ENCODE measurements at regions not wholly inside any gene's neighbourhood (a gene's known extent, or its start where the extent isn't known, plus 50 kb on each side); places are given as distances from the start of the nearest gene placed in this dataset.

- no peak for DNase-seq
These were observed 157.5 kb upstream of the C21orf91 start for GRCh38 chr21:17976691-17977090.

DNA sequence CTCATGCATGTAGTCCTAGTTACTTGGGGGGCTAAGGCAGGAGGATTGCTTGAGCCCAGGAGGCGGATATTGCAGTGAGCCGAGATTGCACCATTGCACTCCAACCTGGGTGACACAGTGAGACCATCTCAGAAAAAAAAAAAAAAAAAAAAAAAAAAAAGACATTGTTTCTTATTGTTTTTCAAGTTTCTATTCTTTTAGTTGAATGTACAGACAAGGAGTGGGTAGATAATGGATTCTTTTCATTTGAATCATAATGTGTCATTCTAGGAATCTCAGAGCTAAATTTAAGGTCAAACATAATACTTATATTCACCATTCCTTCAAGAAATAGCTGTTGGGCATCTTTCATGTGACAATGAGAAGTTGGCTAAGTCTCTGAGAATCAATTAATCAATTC lies 157.0 kb upstream of the C21orf91 start:
- DNase-seq: no peak

DNA sequence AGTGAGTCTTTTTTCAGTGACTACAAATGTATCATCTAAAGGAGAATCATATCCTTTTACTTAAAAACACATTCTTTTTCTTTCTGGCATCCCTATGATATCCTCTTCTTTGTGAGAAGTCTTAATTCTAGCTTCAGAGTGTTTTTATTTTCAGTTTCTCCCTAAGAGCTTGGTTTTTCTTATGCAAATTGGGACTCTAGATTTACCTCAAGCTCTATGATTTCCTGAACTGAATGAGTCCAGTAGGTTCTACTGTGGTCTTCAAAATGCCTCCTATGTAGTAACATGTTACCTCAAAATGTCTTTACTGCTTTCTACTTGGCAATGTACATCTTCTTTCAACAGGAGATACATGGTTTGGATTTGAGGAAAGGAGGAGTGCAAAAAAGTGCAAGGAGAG lies 148.2 kb upstream of the C21orf91 start:
- DNase-seq: no peak

GRCh38 chr21:17964716-17965115 lies 145.6 kb upstream of the C21orf91 start:
- DNase-seq: no peak

DNA sequence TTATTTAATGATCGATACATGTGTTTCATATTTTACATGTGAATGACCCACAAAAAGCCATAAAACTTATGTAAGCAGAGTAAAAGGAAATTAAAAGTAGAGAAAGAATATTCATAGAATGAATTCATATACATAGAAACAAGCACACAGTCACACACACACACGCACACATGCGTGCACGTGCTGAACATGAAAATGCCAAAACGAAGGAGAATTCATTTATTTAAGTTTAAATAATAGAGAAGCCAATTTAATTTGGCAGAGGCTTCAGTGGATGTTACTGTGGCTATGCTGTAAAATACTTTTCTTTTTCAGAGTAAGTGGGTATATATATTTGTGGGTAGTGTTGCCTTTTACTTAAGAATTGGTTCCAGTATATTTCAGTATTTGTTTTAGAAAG lies 145.0 kb upstream of the C21orf91 start:
- DNase-seq: no peak

DNA sequence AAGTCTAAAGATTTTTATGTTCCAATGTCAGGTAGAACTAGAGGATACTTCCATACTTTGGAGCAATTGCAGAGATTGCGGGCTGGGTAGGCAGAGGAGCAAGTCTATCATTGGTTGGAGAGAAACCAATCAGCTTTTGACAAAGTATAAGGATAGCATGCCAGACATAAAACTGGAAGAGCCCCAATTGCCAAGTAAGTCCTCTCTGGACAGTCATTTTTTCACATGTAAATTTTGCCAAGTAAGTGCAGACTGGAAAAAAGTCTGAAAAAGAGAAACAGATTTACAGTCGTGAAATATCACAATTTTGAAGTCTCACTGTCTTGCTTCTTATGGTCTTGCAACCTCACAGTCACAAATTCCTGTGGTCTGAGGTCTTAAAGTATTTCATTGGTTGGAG lies 131.4 kb upstream of the C21orf91 start:
- DNase-seq: no peak

DNA sequence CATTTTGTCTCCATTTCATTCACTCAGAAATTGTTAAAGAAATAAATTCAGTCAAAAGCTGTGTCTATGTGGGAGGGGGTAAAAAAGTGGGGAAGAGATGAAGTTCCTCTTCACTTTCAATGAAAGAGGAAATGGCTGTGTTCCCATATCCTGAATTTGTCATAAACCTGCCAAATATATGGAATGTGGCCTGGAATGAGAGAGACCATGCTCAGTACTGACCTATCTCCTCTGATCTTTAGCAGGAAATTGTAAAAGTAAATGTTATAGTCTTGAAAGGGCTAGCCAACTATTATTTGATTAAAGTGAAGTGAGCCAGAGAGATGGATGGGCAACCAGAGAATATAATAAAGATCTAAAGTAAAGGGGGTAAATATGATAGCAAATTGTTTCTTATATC lies 130.3 kb upstream of the C21orf91 start:
- no peak for DNase-seq

DNA sequence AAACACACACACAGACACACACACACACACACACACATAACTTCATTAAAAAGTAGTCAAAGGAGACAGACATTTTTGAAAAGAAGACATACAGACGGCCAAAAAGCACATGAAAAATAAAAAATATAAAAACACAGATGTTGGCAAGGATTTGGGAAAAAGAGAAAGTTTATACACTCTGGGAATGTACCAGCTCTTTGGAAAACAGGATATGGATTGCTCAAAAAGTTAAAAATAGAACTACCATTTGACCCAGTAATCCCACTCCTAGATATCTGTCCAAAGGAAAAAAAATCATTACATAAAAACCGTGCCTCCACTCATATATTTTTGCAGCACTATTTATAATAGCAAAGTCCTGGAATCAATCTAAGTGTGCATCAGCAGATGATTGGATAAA lies 128.4 kb upstream of the C21orf91 start:
- DNase-seq: no peak

DNA sequence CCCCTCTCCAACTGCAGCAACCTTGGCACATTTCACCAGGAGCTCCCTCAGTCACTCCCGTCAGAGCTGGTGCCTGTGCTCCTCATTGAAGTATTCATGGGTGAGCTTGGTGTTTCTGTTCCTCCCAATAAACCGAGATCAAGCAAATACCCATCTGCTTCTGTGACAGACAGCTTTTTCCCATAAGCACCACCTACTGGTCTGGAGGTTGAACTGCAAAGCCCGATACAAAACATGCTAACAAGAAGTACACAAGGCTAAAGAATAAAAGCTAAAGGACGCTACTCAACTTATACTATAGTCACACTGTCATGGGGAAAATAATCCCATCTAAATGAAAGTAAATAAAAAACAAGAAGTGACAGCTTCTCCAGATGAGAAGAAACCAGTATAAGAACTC lies 111.9 kb upstream of the C21orf91 start:
- DNase-seq: no peak

DNA sequence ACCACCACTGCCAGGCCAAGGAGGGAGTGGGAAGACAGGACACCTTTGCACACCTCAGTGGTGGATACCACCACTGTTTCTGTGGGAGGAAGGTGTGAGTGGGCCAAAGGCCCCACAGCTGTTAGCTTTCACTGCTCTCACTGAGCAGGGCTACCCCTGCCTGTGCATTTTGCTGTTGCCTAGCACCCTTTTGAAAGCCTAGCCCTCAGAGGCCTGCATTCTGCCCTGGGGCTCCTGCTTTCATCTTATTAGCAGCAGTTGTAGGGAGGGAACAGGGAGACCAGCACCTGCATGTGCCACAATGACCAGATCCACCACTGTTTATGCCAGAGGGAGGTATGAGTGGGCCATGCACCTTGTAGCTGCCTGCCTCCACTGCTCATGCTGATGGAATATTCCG lies 110.9 kb upstream of the C21orf91 start:
- DNase-seq: no peak

GRCh38 chr21:17929510-17929909 lies 110.4 kb upstream of the C21orf91 start:
- no peak for DNase-seq

GRCh38 chr21:17925899-17926298 lies 106.7 kb upstream of the C21orf91 start:
- no peak for DNase-seq

DNA sequence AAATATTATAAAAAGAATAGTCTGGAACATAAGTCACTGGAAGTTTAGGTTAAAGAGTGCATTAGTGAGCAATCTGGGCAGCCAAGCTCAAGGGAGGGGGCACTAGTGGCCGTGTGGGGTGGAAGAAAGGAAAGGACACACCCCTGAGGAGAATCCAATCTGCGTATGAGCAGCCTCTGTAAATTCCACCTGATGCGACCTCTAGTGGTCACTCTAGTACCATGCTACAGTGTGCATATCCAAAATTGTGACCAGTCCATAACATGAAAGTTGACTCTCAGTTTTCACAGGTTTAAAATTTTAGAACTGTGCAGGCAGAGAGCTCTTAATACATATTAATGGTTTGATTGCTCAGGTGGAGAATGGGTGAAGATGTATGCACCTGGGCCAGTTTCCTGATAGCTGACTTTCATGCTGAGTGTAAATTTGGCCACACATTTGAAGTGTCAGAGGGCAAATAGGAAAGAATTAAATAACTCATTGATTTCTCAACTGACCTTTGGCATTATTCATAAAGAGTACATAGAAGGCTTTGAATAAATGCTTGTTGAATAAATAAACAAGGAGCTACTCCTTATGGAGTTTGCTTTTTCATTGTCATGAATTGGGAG lies 105.9 kb upstream of the C21orf91 start:
- peak; percentile 38 for DNase-seq

- DNase-seq: peak; percentile 89
These were observed 102.7 kb upstream of the C21orf91 start for GRCh38 chr21:17921579-17922530.

DNA sequence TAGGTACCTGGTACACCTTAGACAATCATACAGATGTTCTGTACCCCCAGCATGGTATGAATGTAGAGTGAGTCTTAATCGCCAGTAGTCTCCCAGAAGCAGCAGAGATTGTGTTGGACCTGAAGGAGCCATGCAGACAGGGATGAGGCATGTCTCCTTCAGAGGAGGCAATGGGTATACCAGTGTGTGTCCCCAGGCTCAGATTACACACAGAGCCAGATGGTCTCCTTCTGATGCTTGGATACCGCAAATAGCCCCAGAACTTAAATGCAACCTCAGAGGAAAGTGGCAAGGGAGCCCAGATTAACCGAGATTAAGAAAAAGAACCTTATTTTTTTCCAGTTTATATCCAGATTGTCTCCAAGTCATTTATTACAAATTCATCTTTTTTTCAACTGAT lies 96.8 kb upstream of the C21orf91 start:
- DNase-seq: peak; percentile 57

DNA sequence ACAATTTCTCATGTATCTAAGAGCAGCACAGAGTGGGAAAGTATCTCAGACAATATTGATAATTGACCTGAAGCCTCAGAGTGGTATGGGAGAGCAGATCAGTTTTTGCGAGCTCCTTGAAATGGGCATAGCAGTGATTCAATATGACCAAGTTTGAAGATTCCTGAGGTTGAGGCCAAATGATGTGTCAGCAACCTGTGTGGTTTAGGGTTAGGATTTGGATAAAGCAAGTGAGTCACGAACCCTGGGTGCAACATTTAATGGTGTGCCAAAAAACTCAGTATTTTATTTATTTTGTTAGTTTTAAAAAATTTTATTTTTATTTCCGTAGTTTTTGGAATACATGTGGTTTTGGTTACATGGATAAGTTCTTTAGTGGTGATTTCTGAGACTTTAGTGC lies 92.5 kb upstream of the C21orf91 start:
- DNase-seq: no peak

- DNase-seq: no peak
These were observed 84.9 kb upstream of the C21orf91 start for GRCh38 chr21:17903929-17904639.

DNA sequence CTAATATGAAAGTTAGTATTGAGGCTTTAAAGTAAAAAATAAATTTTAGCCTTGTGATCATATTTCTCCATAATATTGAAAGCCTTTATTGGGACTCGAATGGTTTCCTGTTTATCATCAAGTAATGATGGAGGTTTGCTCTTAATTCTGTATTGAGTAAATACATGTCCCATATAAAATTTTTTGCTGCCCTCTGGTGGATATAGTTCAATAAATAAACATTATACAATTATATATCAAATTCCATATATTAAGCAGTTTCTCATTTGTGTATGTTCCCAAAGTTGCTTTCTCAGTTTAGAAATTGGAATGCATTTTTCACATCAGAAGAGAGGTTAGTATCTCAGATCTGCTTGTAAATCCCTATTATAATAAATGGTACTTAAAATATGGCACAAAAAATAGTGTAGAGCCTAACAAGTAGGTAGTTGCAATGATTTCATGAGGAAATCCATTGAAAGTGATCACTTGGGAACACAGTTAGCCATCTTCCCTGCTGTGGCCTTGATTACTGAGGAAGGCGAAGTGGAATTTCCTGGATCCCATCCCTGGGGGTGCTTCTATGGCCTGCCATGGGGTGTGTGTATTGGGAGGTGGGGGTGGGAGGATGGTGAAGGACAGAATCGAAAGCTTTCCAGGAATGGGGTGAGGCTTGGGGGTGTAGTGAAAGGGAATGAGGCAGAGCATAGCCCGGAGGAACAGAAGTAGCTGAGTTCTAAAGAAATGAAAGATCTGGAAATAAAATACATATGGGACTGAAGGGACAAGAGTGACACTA lies 84.1 kb upstream of the C21orf91 start:
- peak; percentile 3 for DNase-seq

DNA sequence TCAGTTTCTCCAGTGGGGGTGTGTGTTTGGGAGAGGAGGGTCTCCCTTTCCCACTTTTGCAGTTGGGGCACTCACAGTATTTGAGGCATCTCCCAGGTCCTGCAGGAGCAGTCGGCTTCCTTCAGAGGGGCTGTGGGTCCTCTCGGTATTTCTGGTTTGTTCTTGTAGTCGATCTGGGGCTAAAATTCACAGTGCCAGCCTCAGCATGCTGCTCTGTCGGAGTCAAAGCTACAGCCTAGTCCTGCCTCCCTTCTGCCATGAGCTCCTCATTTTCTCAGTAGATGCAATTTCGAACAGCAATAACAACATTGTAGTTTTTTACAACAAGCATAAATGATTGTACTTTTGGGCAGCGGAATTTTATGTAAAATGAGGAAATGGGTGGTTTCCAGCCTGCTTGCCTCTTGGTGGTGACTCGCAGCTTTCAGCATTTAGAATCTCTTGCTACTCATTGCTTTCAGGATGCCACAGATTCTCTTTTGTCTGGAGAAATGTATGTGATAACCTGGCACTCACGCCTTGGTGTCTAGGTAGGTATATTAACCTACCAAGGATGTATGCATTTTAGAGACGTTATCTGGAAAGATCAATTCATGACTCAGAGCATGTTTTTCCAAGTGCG lies 82.4 kb upstream of the C21orf91 start:
- no peak for DNase-seq

GRCh38 chr21:17900990-17901385 lies 81.8 kb upstream of the C21orf91 start:
- DNase-seq: no peak

GRCh38 chr21:17900281-17900989 lies 81.3 kb upstream of the C21orf91 start:
- no peak for DNase-seq

DNA sequence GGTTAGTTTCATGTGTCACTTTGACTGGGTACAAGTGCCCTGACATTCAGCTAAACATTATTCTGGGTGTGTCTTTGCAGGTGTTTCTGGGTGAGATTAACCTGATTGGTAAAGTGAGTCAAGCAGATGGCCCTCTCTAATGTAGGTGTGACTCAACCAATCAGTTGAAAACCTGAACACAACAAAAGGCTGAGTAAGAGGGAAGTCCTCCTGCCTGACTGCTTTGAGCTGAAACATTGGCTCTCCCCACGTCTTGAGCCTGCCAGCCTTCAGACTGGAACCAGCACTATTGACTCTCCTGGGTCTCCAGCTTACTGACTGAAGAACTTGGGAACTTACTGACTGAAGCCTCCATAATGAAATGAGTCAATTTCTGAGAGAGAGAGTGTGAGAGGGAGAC lies 70.0 kb upstream of the C21orf91 start:
- no peak for DNase-seq
